ENCODE measurements at regions not wholly inside any gene's neighbourhood (a gene's known extent, or its start where the extent isn't known, plus 50 kb on each side); places are given as distances from the start of the nearest gene placed in this dataset.

GRCh38 chr14:86003998-86004397, 474.1 kb downstream of the FLRT2 start:
- H3K27ac ChIP-seq (ENCODE audit: low read length): no peak overlapping the region
- no peaks in the 10 kb centered on the region for H3K79me2 ChIP-seq (replicated peaks; ENCODE audit: insufficient read depth, low read length)
- no peaks in the 10 kb centered on the region for H3K9me2 ChIP-seq (ENCODE audit: insufficient read depth, low read length)
- H3K36me3 ChIP-seq (ENCODE audit: insufficient read depth, low read length): no peaks in the 10 kb centered on the region
- no peaks in the 10 kb centered on the region for H4K20me1 ChIP-seq (ENCODE audit: insufficient read depth)
- no peak overlapping the region for H3K4me3 ChIP-seq (ENCODE audit: low read length)
- H3F3A ChIP-seq (ENCODE audit: insufficient read depth, low read length, poor library complexity, severe bottlenecking): no peaks in the 10 kb centered on the region
- TF ChIP-seq CTCF (IDR thresholded peaks at IDR 0.05; ENCODE audit: poor library complexity, severe bottlenecking) (no peak), TAF1 (IDR thresholded peaks at IDR 0.05; ENCODE audit: low read depth) (no peak), EZH2 (IDR thresholded peaks at IDR 0.05; ENCODE audit: borderline replicate concordance, insufficient read depth, low read length, poor library complexity, severe bottlenecking) (no peak), POLR2AphosphoS5 (IDR thresholded peaks at IDR 0.05) (no peak), EP300 (conservative IDR thresholded peaks at IDR 0.05; ENCODE audit: poor library complexity, severe bottlenecking) (no peak), SMC3 (conservative IDR thresholded peaks at IDR 0.05; ENCODE audit: poor library complexity) (no peak), RAD21 (conservative IDR thresholded peaks at IDR 0.05) (no peak), REST (IDR thresholded peaks at IDR 0.05; ENCODE audit: borderline replicate concordance) (no peak), MXI1 (conservative IDR thresholded peaks at IDR 0.05; ENCODE audit: poor library complexity, severe bottlenecking) (no peak)
- no peak overlapping the region for H2AFZ ChIP-seq (ENCODE audit: low read depth, low read length)
- H3K9ac ChIP-seq (ENCODE audit: low read length): no peak overlapping the region
- H3K9me3 ChIP-seq (ENCODE audit: low read length): no peaks in the 10 kb centered on the region
- H3K27me3 ChIP-seq (ENCODE audit: insufficient read depth, low read depth, low read length): no peaks in the 10 kb centered on the region
- H3K4me2 ChIP-seq (ENCODE audit: low read length): no peak overlapping the region

- TF ChIP-seq TAF1 (IDR thresholded peaks at IDR 0.05; ENCODE audit: low read depth) (no peak), MXI1 (conservative IDR thresholded peaks at IDR 0.05; ENCODE audit: poor library complexity, severe bottlenecking) (no peak), POLR2AphosphoS5 (IDR thresholded peaks at IDR 0.05) (no peak), EP300 (conservative IDR thresholded peaks at IDR 0.05; ENCODE audit: poor library complexity, severe bottlenecking) (no peak), CTCF (IDR thresholded peaks at IDR 0.05; ENCODE audit: poor library complexity, severe bottlenecking) (no peak), RAD21 (conservative IDR thresholded peaks at IDR 0.05) (no peak), EZH2 (IDR thresholded peaks at IDR 0.05; ENCODE audit: borderline replicate concordance, insufficient read depth, low read length, poor library complexity, severe bottlenecking) (no peak), SMC3 (conservative IDR thresholded peaks at IDR 0.05; ENCODE audit: poor library complexity) (no peak), REST (IDR thresholded peaks at IDR 0.05; ENCODE audit: borderline replicate concordance) (no peak)
- Histone ChIP-seq H4K20me1 (ENCODE audit: insufficient read depth) (no peaks in the 10 kb centered on the region), H2AFZ (ENCODE audit: low read depth, low read length) (no peak overlapping the region), H3K79me2 (replicated peaks; ENCODE audit: insufficient read depth, low read length) (no peaks in the 10 kb centered on the region), H3K27ac (ENCODE audit: low read length) (no peak overlapping the region), H3K9me2 (ENCODE audit: insufficient read depth, low read length) (no peaks in the 10 kb centered on the region), H3K9me3 (ENCODE audit: low read length) (no peaks in the 10 kb centered on the region), H3K4me2 (ENCODE audit: low read length) (no peak overlapping the region), H3K4me3 (ENCODE audit: low read length) (no peak overlapping the region), H3F3A (ENCODE audit: insufficient read depth, low read length, poor library complexity, severe bottlenecking) (no peaks in the 10 kb centered on the region), H3K9ac (ENCODE audit: low read length) (no peak overlapping the region), H3K27me3 (ENCODE audit: insufficient read depth, low read depth, low read length) (no peaks in the 10 kb centered on the region), H3K36me3 (ENCODE audit: insufficient read depth, low read length) (no peaks in the 10 kb centered on the region)
Measured at GRCh38 chr14:85996551-85996950, 466.6 kb downstream of the FLRT2 start.
